Spleen (tissue), 7 donors: ENCODE measurements at regions not wholly inside any gene's neighbourhood (a gene's known extent, or its start where the extent isn't known, plus 50 kb on each side); places are given as distances from the start of the nearest gene placed in this dataset.

Experiments used
- POLR2AphosphoS5 ChIP-seq, 3 donors: sonication (generic); formaldehyde crosslinking; IDR thresholded peaks; one replicate each; pipeline ENCODE4 v1.5.1; 2017; ENCODE audit warnings: antibody characterized with exemption in 3 of 3
- TF ChIP-seq, protein P1 (sequence below), 11 experiments: fragments of 200-600 bp in 7 of 11; fragments of 450-650 bp in 4 of 11; sonication (generic) in 4 of 11; IDR thresholded peaks in 8 of 11; conservative IDR thresholded peaks in 3 of 11; 1 replicate in 7 of 11; 2 replicates in 4 of 11; pipeline versions ENCODE4 v1.4.0 to v1.8.0; 2016 to 2021; ENCODE audit warnings: antibody characterized with exemption in 11 of 11, inconsistent platforms in 4 of 11, mild to moderate bottlenecking in 1 of 11
- donor health status: DM: no; HTN: no; CAD: no; lungs with moderate emphysema.
- donor health status: DM: no; HTN: no; CAD: no.
- donor health status: DM: no; HTN: no; CAD: no.

DNA sequence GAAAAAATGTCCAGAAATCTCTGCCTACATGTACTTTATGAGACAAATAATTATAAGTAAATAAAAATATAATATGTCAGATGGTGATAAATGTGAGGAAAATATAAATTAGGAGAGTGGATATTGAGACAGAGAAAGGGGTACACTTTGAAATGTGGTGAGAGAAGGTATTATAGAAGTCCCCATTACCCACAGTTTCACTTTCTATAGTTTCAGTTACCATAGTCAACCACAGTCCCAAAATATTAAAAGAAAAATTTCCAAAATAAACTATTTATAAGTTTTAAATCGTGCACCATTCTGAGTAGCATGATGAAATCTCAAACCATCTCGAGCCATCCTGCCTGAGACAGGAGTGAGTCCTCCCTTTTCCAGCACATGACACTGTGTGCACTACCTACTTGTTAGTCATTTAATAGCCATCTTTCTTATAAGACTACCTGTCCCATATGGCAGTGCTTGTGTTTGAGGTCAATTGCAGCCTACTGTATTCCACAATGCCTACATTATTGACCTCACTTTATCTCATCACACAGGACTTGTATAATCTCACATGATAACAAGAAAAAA lies 653.7 kb downstream of the DACH1 start:
- TF ChIP-seq, protein P1, sequence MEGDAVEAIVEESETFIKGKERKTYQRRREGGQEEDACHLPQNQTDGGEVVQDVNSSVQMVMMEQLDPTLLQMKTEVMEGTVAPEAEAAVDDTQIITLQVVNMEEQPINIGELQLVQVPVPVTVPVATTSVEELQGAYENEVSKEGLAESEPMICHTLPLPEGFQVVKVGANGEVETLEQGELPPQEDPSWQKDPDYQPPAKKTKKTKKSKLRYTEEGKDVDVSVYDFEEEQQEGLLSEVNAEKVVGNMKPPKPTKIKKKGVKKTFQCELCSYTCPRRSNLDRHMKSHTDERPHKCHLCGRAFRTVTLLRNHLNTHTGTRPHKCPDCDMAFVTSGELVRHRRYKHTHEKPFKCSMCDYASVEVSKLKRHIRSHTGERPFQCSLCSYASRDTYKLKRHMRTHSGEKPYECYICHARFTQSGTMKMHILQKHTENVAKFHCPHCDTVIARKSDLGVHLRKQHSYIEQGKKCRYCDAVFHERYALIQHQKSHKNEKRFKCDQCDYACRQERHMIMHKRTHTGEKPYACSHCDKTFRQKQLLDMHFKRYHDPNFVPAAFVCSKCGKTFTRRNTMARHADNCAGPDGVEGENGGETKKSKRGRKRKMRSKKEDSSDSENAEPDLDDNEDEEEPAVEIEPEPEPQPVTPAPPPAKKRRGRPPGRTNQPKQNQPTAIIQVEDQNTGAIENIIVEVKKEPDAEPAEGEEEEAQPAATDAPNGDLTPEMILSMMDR (IDR thresholded peaks at IDR 0.05 in 8 of 11, conservative IDR thresholded peaks at IDR 0.05 in 3 of 11) = no peak
- no peak for TF ChIP-seq POLR2AphosphoS5 (IDR thresholded peaks at IDR 0.05)
